HG02973 (cell line): ENCODE measurements at regions not wholly inside any gene's neighbourhood (a gene's known extent, or its start where the extent isn't known, plus 50 kb on each side); places are given as distances from the start of the nearest gene placed in this dataset.

Experiments used
- ATAC-seq: cut with Tn5 transposase; IDR thresholded peaks from one replicate; pipeline ENCODE4 v1.9.1; 2021; ENCODE audit warnings: moderate library complexity; ENCODE audit not compliant: unreplicated experiment

DNA sequence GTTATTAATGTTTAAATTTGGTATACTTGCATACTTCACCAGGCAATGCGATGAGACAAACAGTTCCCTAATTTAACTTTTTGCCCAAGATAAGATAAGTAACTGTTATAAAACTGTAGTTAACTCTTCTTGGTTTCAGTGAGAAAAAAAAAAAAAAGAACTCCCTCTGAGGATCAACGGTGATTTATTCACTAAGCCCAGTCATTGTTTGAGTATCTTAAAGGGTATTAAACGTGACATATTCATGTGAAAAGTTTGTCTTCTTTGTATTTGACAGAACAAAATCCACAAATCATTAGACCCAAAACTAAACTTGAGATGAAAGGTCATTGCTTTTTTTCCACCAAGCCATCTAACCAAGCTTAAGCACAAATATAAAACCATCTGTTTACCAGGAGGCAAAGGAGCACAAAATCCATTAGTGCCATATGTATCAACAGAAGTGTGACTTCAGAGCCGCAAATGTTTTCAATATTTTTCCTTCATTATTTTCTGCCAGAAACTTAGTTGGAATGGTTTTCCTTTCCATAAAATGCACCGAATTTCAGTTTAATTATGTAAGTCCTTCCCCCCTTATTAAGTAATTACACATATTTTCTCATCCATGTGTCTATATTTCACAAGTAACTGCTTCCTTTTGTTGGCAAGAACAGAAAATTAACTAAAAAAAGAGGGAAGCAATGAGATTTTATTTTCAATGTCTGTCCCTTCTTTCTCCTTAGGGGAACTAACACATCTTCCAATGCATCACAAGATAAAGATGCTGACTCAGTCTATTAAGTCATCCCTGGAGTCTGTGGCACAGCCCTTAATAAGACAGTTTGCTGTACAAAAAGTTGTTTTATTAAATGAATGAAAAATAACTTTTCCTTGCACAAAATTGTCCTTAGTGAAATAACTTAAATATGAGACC lies 92.2 kb upstream of the RAP2B start:
- no peak for ATAC-seq

DNA sequence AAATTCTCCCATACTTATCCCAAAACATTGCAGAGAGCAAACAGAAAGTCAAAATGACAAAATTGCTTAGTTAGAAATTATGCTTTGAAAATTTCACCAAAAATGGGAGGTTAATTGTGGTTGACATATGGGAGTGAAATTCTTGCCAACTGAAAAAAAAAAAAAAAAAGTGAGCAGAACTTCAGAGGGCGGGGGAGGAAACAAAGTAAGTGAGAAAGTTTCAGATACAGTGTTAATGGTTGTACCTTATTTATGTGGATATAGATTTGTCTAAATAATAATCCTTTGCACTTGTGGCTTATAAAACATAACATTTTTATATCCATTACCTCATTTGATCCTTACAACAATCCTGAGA lies 91.5 kb upstream of the RAP2B start:
- ATAC-seq, result no peak

DNA sequence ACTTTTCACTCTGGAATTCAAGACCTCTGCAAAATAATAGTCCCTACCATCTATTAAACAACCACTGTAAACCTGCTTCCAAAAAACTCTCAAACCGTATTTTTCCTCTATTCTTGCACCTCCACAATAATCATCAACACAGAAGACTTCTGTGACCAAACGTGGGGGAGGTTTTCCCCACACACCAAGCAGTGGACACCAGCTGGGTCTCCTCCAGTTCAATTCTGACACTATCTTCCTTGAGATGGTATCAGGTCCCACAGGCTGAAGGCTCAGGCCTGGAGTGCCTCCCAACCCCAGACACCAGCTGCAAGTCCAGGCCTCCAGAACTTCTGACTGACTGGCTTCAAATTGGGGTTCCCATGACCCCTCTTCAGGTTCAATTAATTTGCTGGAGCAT lies 89.6 kb upstream of the RAP2B start:
- no peak for ATAC-seq

DNA sequence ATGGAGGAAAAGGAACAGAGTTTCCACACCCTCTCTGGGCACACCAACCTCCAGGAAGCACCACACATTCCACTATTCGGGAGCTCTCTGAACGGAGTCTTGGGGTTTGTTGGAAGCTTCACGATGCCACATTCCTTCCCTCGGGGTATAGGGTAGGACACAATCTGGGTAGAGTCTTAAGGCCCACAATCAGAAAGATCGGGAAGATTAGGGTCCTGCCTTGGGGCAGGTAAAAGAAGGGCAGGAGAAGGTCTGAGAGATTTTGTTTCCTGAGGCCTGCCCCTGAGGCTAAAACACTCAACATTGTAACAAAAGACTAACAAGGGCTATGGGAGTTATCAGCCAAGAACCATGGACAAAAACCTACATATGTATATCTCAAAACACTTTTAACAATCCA lies 89.2 kb upstream of the RAP2B start:
- ATAC-seq, result no peak

DNA sequence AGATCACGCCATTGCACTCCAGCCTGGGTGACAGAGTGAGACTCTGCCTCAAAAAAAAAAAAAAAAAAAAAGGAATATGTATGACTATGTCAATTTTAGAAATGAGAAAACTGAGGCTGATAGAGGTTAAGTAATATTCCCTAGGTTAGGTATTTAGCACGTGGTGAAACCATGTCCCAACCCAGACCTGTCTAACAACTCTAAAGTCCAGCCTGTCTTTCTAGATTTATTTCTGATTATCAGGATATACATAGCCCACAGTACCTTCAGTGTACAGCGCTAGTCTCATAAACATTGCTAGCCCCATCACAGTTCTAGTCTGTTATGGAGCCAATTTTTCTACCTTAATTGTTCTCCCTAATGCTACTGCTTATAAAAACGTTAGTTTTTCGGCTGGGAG lies 88.4 kb upstream of the RAP2B start:
- ATAC-seq, result no peak

DNA sequence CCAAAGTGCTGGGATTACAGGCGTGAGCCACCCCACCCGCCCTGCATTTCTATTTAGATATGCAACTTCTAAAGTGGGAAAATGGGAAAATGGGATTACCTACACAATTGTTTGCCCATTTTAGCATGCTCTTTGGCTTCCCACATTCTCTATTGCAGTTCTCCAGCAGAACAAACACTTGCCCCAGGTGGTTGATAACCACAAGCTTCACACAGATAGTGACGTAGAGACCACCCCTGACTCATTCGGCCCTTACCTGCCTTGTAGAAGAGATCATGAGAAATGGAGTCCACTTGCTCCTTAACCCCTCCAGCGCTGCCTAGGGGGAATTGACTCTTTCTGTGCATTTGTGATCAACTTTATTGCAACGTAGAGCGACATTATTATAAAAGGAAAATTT lies 83.2 kb upstream of the RAP2B start:
- no peak for ATAC-seq

DNA sequence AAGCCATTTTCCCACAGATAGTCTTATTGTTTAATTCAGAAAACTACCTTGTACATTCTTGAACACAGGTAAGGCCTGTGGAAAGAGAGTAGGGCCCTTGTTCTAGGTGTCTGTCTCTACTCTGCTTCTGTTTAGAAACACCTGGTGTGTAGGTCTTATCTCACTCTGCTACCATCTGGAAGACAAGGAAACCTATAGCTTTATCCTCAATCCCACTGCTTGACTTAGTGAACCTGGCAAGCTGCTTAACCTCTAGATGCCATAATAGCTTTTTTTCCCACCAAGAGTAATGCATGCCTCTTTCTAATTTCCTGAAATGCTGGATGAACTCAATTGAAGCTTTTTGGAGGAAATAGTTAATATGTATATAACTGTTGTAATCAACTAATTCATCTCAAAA lies 82.6 kb upstream of the RAP2B start:
- ATAC-seq, result no peak

DNA sequence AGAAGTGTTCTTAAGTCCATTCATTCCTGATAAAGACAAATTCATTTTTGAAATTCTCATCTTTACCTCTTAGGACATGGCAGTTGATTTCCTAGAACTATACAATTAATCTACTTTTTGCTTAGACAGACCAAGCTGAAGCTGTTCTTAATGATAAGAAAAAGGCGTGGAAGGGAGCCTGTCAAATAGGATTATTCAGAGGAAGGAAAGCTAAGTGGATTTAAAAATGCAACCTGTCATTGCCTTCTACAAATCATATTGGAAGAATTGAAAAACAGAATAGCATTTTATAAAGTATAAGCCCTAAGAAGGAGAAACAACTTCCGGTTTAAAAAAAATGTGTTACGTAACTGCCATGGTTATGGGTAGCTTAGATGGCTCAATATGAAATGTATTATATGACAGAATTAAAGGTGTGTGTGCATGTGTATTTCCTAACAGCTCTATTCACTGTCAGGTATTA lies 81.2 kb upstream of the RAP2B start:
- no peak for ATAC-seq

DNA sequence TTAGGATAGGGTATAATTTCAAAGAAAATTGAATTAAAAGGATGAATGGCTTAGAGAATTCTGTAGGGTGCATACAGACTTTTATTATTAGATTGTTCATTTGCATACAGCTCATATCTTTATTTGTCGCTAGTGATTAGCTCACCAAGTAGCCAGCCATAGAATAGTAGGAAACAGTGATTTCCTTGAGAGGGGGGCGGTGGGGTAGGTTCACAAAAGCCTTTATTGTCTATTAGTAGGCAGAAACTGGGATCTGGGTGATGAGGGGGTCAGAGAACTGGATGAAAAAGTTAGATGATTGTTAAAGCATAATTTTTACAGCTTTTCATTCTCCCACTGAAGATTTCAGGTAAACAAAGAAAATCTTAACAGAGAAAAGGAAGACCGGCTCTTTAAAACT lies 77.6 kb upstream of the RAP2B start:
- ATAC-seq, result no peak

DNA sequence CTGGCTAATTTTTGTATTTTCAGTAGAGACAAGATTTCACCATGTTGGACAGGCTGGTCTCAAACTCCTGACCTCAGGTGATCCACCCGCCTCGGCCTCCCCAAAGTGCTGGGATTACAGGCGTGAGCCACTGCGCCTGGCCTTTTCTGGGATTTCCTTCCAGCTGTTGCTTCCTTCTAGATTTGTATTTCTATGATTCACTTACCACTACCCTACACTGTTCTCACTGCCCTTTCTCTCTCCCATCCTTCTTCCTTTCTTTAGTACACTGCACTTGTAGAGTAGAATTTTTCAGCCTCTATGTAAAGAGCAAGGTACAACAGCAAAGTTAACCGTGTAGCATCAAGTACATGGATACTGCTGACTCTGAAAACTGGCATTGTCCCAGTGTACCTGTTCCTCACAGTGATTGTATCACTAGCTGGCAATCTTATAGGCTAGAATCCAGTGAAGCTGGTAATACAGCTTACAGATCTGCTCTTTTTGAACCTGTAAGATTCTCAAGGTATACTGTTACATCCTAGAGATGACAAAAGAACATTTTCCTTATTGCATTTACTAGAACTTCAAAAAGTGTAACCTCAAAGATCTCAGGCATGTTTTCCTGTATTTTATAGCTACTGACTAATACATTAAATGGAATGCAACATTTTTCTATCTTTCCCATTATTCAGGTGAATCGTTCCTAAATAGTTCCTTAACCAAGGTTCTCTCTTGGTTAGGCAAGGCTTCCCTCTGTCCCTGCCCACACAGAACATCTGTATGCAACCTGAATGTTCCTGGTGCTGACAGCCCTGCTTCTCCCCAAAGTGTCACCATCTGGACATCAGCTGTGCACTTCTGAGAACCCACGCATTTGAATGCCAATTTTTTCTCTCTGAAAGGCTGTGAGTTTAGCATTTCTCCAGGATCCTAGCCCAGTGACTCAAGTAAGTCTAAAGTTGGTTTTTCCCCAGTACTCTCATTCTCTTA lies 74.1 kb upstream of the RAP2B start:
- no peak for ATAC-seq

DNA sequence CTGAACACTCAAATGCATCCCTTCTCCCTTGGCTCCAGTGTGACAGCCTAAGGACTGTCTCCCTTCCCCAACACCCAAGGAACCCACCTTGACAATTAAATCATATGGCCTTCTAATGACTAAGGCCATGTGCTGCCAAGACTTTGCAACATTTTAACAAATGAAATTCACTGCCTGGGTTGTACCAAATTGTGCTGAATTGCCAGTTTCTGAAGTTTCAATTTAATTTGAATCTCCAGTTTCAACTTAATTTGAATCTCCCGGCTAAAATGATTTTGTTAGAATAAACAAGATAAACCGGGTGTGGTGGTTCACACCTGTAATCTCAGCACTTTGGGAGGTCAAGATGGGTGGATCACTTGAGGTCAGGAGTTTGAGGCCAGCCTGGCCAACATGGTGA lies 72.4 kb upstream of the RAP2B start:
- ATAC-seq, result no peak

DNA sequence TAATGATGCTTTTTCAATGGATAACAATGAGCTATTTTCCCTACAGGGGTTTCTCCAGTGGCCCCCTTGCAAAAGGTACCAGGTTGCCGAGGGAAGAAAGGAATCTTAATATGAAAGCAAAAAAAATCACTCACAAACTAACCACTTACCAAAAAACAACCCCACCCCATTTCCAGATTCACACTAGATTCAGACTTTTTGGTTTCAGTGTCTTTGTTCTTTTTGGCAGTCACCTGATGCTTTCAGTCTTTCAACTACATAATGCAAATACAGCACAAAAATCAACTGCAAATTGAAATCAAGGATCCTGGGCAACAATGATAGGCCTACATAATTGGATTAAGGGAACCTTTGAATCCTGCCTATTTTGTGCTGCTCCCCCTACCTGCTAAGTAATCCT lies 71.1 kb upstream of the RAP2B start:
- ATAC-seq, result no peak

DNA sequence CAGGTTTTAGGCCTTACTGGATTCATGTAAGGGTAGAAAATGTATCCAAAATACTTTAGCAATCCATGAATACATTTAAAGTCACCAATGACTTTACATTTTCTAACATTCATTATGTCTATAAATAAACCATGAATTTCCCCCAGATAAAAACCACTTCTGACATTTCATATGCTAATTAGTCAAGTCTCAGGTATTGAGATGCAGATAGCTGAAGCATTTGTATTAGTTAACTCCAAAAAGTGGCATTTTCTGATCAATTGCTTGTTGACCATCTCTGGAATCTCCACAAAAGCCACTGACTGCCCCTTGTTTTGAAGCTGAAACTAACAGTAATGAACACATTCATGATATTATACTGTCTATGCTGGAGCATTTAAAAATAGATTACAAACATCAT lies 68.4 kb upstream of the RAP2B start:
- ATAC-seq, result no peak

DNA sequence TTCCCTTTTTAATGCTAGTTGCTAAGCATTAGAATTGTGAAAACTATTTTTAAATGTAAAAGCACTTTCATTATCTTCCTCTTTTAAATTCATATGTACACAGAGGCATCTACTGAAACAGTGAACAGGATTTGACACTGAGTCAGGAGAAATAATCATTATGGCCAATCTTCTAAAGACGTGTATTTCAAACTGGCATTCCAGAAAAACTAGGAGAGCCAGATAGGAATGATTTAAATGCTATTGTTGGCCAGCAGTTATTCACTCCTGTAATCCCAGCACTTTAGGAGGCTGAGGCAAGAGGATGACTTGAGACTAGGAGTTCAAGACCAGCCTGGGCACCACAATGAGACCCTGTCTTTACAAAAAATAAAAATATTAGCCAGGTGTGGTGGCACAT lies 67.6 kb upstream of the RAP2B start:
- no peak for ATAC-seq

DNA sequence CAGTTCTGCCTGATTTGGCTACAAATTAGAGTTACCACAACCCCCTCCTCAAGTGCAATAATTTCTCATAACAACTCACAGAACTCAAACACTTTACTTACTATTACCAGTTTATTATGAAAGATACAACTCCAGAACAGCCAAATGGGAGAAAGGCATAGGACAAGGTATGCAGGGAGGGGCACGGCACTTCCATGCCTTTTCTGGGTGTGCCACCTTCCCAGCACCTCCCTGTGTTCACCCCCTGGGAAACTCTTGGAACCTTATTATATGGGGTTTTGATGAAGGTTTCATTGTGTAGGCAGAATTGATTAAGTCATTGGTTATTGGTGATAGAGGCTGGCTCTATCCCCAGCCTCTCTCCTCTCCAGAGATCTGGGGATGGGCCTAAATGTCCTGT lies 66.6 kb upstream of the RAP2B start:
- no peak for ATAC-seq

DNA sequence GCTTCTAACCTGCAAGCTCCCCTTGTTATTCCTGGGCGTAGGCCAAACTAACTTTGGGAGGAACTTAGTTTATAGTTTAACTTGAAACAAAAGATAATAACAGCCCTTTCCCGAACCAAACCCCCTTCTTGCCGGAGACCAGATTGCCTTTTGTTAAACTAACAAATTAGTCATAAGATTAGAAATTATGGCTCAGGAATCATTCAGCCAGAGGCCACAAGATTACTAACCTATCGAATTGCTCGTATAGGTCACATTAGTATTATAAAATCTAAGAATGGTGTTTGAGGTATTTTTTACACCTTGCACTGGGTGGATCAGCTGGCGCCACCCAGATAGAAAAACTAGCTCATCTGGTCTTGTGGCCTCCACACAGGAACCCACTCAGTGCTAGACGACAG lies 65.3 kb upstream of the RAP2B start:
- ATAC-seq, result no peak

DNA sequence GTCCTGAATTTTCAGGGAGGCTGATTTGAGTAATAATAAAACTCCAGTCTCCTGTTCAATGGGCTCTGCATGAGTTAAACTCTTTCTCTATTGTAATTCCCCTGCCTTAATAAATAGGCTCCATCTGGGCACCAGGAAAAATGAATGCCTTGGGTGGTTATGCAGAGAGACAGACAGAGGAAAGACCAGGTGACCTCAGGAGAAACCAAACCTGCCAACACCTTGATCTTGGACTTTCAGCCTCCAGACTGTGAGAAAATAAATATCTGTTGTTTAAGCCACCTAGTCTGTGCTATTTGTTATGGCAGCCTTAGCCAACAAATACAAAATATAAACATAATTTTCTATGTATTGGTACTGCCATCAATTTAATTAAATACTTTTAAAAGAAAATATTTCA lies 64.8 kb upstream of the RAP2B start:
- no peak for ATAC-seq

DNA sequence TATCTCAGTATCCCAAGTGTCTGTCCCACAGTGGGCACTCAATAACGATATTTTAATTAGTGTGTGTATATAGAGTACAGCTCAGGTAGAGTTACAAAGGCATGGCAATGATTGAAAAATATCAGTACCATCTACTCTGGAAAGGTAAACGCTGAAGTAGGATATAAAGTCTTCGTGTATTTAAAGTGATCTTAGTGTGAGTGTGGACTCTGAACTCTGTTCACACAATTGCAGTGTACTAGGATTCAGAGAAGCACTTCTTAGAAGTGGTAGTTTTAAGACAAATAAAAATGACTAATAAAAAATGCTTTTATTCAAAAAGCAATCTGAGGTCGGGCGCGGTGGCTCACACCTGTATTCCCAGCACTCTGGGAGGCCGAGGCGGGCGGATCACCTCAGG lies 62.9 kb upstream of the RAP2B start:
- no peak for ATAC-seq

DNA sequence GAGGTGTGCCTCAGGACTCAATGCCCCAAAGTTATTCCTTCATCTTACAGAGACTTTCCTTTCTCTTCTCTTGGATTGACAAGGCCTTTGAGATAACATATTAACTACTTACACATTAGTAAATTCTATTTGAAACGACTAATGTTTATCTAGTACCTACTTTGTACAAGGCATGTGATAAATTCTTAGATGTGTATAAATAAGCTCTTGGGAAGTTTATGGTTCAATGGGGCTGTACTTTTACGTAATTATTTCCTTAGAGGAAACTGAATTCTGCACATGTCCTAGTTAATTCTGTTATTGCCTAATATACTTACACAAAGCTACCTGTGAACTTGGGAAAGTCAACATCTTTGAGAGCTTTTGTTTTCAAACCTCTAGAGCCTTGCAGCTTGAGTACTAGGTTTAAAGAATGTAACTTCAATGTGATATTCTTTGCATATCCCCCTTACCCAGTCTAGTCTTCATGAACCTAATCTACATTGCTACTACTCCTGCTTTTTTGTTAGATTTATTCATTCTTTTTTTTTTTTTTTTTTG lies 58.5 kb upstream of the RAP2B start:
- no peak for ATAC-seq

DNA sequence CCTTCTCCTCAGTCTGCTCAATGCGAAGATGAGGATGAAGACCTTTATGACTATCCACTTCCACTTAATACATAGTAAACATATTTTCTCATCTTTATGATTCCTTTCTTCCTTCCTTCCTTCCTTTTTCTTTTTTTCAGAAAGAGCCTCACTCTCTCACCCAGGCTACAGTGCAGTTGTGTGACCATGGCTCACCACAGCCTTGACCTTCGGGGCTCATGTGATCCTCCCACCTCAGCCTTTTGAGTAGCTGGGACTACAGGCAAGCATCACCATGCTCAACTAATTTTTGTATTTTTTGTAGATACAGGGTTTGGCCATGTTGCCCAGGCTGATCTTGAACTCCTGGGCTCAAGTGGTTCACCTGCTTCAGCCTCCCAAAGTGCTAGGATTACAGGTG lies 52.0 kb upstream of the RAP2B start:
- no peak for ATAC-seq

DNA sequence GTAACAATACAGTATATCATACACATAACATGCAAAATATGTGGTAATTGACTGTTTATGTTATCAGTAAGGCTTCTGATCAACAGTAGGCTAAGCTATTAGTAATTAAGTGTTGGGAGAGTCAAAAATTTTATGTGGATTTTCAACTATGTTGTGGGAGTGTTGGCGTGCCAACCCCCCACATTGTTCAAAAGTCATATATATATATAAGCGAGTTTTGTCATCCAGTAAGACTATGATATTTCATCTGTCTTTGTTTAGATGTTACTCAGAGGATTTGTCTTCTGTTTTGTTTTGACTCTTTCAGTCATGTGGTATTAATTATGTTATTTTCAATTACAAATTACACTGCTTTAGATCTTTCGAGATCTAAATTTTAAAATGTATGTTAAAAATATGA lies 51.0 kb upstream of the RAP2B start:
- ATAC-seq, result no peak
